ENCODE measurements at regions not wholly inside any gene's neighbourhood (a gene's known extent, or its start where the extent isn't known, plus 50 kb on each side); places are given as distances from the start of the nearest gene placed in this dataset.
A peak's percentile ranks its signal among the peaks of the same experiment; 100 is the strongest.
"Not testable (repeated sequence)": the region's sequence is repeated elsewhere in the genome, so short reads cannot be mapped to it uniquely, and the experiment has no call there.

GRCh38 chr2:124986870-124987269, 961.8 kb downstream of the CNTNAP5 start:
- POLR2A ChIA-PET; H2AFZ ChIP-seq (ENCODE audit: control insufficient read depth, low read depth, low read length); intact Hi-C loops (cut with micrococcal nuclease; ENCODE audit: unreplicated experiment); BruUV-seq (replicated peaks); ATAC-seq; FAIRE-seq; SMC1A ChIA-PET (ENCODE audit: uncharacterized antibody, unreplicated experiment); H3K4me2 ChIP-seq (ENCODE audit: control insufficient read depth, insufficient read depth); H3K79me2 ChIP-seq (ENCODE audit: control insufficient read depth, insufficient read depth, low read length); H3K4me1 ChIP-seq (ENCODE audit: control insufficient read depth, insufficient read depth, low read length); H3K27me3 ChIP-seq (replicated peaks in 1 of 2; ENCODE audit: control insufficient read depth in 2 of 2, insufficient read depth in 2 of 2, low read length in 1 of 2); H3K4me3 ChIP-seq; H3K36me3 ChIP-seq (ENCODE audit: control insufficient read depth in 2 of 2, insufficient read depth in 2 of 2, low read length in 1 of 2); H3K9ac ChIP-seq (ENCODE audit: control insufficient read depth, insufficient read depth, low read length); CTCF ChIA-PET; H3K27ac ChIP-seq (ENCODE audit: control insufficient read depth, insufficient read depth); H4K20me1 ChIP-seq (ENCODE audit: control insufficient read depth, insufficient read depth); H3K9me3 ChIP-seq (replicated peaks; ENCODE audit: control insufficient read depth, insufficient read depth, low read length); RAD21 ChIA-PET (ENCODE audit: unreplicated experiment); DNase-seq (ENCODE audit: low read depth, low spot score); in situ Hi-C loops (cut with MboI): not testable (repeated sequence)
- 71% methylated on average over 11 of the region's 11 CpGs for WGBS (ENCODE audit: insufficient coverage, insufficient replicate concordance, low lambda C conversion rate, missing lambda C conversion rate)

- CTCF ChIA-PET; H3K4me2 ChIP-seq (ENCODE audit: control insufficient read depth, insufficient read depth): not testable (repeated sequence)
These were observed 962.3 kb downstream of the CNTNAP5 start for GRCh38 chr2:124987436-124987835.

GRCh38 chr2:124988111-124988510, 963.0 kb downstream of the CNTNAP5 start:
- H3K4me3 ChIP-seq: no peak overlapping the region
- H3K79me2 ChIP-seq (ENCODE audit: control insufficient read depth, insufficient read depth, low read length): no peaks in the 10 kb centered on the region
- peak; percentile 35; the same call in 1 of the 2 replicates for TF ChIP-seq ATF7 (IDR thresholded peaks at IDR 0.05; ENCODE audit: low read depth)
- TF ChIP-seq TBL1XR1 (IDR thresholded peaks at IDR 0.05; ENCODE audit: low read depth, low read length): no peak
- H3K4me1 ChIP-seq (ENCODE audit: control insufficient read depth, insufficient read depth, low read length): no peaks in the 10 kb centered on the region
- ChIA-PET RAD21 (ENCODE audit: unreplicated experiment) (no interaction called here), CTCF (no interaction called here), POLR2A (no interaction called here), SMC1A (ENCODE audit: uncharacterized antibody, unreplicated experiment) (interaction anchor here (1.8 kb wide), 1 partner anchor 105 kb away, joined by 5 read pairs; no protein-coding TSS in a partner anchor)
- no peaks in the 10 kb centered on the region for H4K20me1 ChIP-seq (ENCODE audit: control insufficient read depth, insufficient read depth)
- H3K9me3 ChIP-seq (replicated peaks; ENCODE audit: control insufficient read depth, insufficient read depth, low read length): no peaks in the 10 kb centered on the region
- H3K36me3 ChIP-seq (ENCODE audit: control insufficient read depth in 2 of 2, insufficient read depth in 2 of 2, low read length in 1 of 2): no peaks in the 10 kb centered on the region
- intact Hi-C loops (cut with micrococcal nuclease; ENCODE audit: unreplicated experiment): no loop called here
- H2AFZ ChIP-seq (ENCODE audit: control insufficient read depth, low read depth, low read length): no peak overlapping the region
- in situ Hi-C loops (cut with MboI): no loop called here
- no peak overlapping the region for H3K4me2 ChIP-seq (ENCODE audit: control insufficient read depth, insufficient read depth)
- DNase-seq (ENCODE audit: low read depth, low spot score) (no peak), ATAC-seq (no peak), FAIRE-seq (no peak)
- no peaks in the 10 kb centered on the region for H3K27me3 ChIP-seq (replicated peaks in 1 of 2; ENCODE audit: control insufficient read depth in 2 of 2, insufficient read depth in 2 of 2, low read length in 1 of 2)
- no peak overlapping the region for H3K9ac ChIP-seq (ENCODE audit: control insufficient read depth, insufficient read depth, low read length)
- no peak overlapping the region for H3K27ac ChIP-seq (ENCODE audit: control insufficient read depth, insufficient read depth)
- WGBS (ENCODE audit: insufficient coverage, insufficient replicate concordance, low lambda C conversion rate, missing lambda C conversion rate): 26% methylated on average over 2 of the region's 2 CpGs
- no TSS peak for BruUV-seq (replicated peaks)

More at GRCh38 chr2:124987436-124987835, 962.3 kb downstream of the CNTNAP5 start:
- H3K36me3 ChIP-seq (ENCODE audit: control insufficient read depth in 2 of 2, insufficient read depth in 2 of 2, low read length in 1 of 2); H3K9me3 ChIP-seq (replicated peaks; ENCODE audit: control insufficient read depth, insufficient read depth, low read length); H3K9ac ChIP-seq (ENCODE audit: control insufficient read depth, insufficient read depth, low read length); in situ Hi-C loops (cut with MboI); DNase-seq (ENCODE audit: low read depth, low spot score); intact Hi-C loops (cut with micrococcal nuclease; ENCODE audit: unreplicated experiment); FAIRE-seq; RAD21 ChIA-PET (ENCODE audit: unreplicated experiment); H3K27me3 ChIP-seq (replicated peaks in 1 of 2; ENCODE audit: control insufficient read depth in 2 of 2, insufficient read depth in 2 of 2, low read length in 1 of 2); H3K79me2 ChIP-seq (ENCODE audit: control insufficient read depth, insufficient read depth, low read length); H3K4me1 ChIP-seq (ENCODE audit: control insufficient read depth, insufficient read depth, low read length); ATAC-seq; H4K20me1 ChIP-seq (ENCODE audit: control insufficient read depth, insufficient read depth); H3K4me3 ChIP-seq; H2AFZ ChIP-seq (ENCODE audit: control insufficient read depth, low read depth, low read length); H3K27ac ChIP-seq (ENCODE audit: control insufficient read depth, insufficient read depth); BruUV-seq (replicated peaks); POLR2A ChIA-PET: not testable (repeated sequence)
- SMC1A ChIA-PET (ENCODE audit: uncharacterized antibody, unreplicated experiment): interaction anchor here (1.8 kb wide), 1 partner anchor 105 kb away, joined by 5 read pairs; no protein-coding TSS in a partner anchor
- 73% methylated on average over 19 of the region's 28 CpGs for WGBS (ENCODE audit: insufficient coverage, insufficient replicate concordance, low lambda C conversion rate, missing lambda C conversion rate)

All from GM12878 (cell line).